Tibial artery (tissue), 4 donors: ENCODE measurements at regions not wholly inside any gene's neighbourhood (a gene's known extent, or its start where the extent isn't known, plus 50 kb on each side); places are given as distances from the start of the nearest gene placed in this dataset.

Source experiments
- DNase-seq, 2 donors: peaks; one replicate each; pipeline ENCODE4 v3.0.0-alpha.2; 2019
- H3K27ac ChIP-seq, 2 donors: fragments of 200-600 bp; sonication (generic) in 1 of 2; 1 replicate in 1 of 2; 2 replicates in 1 of 2; pipeline ENCODE4 v1.5.1; 2018 to 2019; ENCODE audit warnings: mild to moderate bottlenecking in 1 of 2
- H3K27me3 ChIP-seq, 2 donors: fragments of 200-600 bp; sonication (generic) in 1 of 2; one replicate each; pipeline versions ENCODE4 v1.5.1 to v1.6.0; 2016 to 2019
- H3K36me3 ChIP-seq, 3 donors: fragments of 200-600 bp; sonication (generic) in 2 of 3; one replicate each; pipeline ENCODE4 v1.5.1; 2016 to 2019; ENCODE audit warnings: mild to moderate bottlenecking in 2 of 3
- H3K4me1 ChIP-seq, 4 donors: fragments of 200-600 bp; sonication (generic) in 2 of 4; 1 replicate in 3 of 4; 2 replicates in 1 of 4; pipeline ENCODE4 v1.5.1; 2016 to 2019
- H3K4me3 ChIP-seq, 2 donors: fragments of 200-600 bp; sonication (generic) in 1 of 2; 1 replicate in 1 of 2; 2 replicates in 1 of 2; pipeline ENCODE4 v1.5.1; 2018 to 2019; ENCODE audit warnings: mild to moderate bottlenecking in 2 of 2
- H3K9me3 ChIP-seq, 3 donors: fragments of 200-600 bp; sonication (generic) in 1 of 3; one replicate each; pipeline ENCODE4 v1.5.1; 2016 to 2019
- intact Hi-C: fragments of 100-400 bp; cut with DNase I; formaldehyde crosslinking; loops from one replicate; pipeline ENCODE4 v1.15.0; 2023; ENCODE audit warnings: low total_unique reads
- TF ChIP-seq, protein P1 (sequence below), 2 experiments: fragments of 200-600 bp in 1 of 2; fragments of 450-650 bp in 1 of 2; IDR thresholded peaks; one replicate each; pipeline ENCODE4 v1.5.1; 2017 to 2019; ENCODE audit warnings: antibody characterized with exemption in 2 of 2, mild to moderate bottlenecking in 1 of 2, moderate library complexity in 1 of 2

DNA sequence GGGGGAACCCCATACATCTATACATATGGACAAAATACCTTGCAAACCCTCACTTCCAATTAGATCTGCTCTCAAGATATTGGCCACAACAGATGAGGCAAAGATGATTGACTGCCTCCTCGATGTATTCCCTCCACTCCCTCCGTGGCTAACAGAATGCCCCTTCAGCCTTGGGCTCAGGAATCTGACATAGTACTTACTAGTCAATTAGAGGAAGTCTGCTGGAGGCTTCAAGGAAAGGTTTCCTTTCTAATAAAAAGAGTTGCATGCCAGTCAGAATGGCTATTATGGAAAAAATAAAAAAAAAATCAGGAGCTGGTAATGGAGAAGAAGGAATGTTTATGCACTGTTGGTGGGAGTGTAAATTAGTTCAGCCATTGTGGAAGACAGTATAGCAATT lies 90.4 kb upstream of the VAV3 start:
- TF ChIP-seq, protein P1, sequence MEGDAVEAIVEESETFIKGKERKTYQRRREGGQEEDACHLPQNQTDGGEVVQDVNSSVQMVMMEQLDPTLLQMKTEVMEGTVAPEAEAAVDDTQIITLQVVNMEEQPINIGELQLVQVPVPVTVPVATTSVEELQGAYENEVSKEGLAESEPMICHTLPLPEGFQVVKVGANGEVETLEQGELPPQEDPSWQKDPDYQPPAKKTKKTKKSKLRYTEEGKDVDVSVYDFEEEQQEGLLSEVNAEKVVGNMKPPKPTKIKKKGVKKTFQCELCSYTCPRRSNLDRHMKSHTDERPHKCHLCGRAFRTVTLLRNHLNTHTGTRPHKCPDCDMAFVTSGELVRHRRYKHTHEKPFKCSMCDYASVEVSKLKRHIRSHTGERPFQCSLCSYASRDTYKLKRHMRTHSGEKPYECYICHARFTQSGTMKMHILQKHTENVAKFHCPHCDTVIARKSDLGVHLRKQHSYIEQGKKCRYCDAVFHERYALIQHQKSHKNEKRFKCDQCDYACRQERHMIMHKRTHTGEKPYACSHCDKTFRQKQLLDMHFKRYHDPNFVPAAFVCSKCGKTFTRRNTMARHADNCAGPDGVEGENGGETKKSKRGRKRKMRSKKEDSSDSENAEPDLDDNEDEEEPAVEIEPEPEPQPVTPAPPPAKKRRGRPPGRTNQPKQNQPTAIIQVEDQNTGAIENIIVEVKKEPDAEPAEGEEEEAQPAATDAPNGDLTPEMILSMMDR (IDR thresholded peaks at IDR 0.05): no peak
- intact Hi-C loops: no loop called here
- H3K4me1 ChIP-seq: peaks cover 0 to 5% (median 0%) of the 10 kb centered on the region in 4 donors

DNA sequence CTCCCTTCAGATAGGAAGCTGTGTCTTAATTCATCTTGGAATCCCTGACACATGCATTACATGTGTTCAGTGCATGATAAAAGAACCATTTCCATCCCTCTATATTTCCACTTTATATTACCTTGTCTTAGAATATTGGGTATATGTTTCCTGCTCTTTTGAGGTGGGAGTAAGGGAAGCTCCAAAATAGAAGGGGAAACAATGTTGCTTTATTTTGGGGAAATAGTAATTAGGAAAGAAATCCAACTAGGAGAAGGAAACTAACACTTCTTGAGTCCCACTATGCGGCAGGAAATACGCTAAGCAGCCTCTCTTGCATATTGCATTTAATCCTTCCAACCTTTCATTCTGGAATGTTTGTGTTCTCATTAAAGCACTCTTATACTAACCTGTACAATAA lies 89.4 kb upstream of the VAV3 start:
- no peak for DNase-seq
- Histone ChIP-seq H3K27ac (no peak overlapping the region), H3K9me3 (no peaks in the 10 kb centered on the region), H3K36me3 (no peaks in the 10 kb centered on the region), H3K27me3 (no peaks in the 10 kb centered on the region), H3K4me1 (peaks cover 0 to 10% (median 0%) of the 10 kb centered on the region in 4 donors), H3K4me3 (no peak overlapping the region)
- intact Hi-C loops: no loop called here
- TF ChIP-seq, protein P1 (IDR thresholded peaks at IDR 0.05): no peak

More for the DNA sequence above, 90.4 kb upstream of the VAV3 start:
- DNase-seq: no peak
- no peaks in the 10 kb centered on the region for H3K9me3 ChIP-seq
- H3K36me3 ChIP-seq: no peaks in the 10 kb centered on the region
- H3K27ac ChIP-seq: no peak overlapping the region
- H3K4me3 ChIP-seq: no peak overlapping the region
- H3K27me3 ChIP-seq: no peaks in the 10 kb centered on the region

- intact Hi-C loops: no loop called here
- Histone ChIP-seq H3K9me3 (no peaks in the 10 kb centered on the region), H3K27me3 (no peaks in the 10 kb centered on the region), H3K4me3 (no peak overlapping the region), H3K27ac (no peak overlapping the region), H3K36me3 (no peaks in the 10 kb centered on the region), H3K4me1 (peaks cover 0 to 11% (median 0%) of the 10 kb centered on the region in 4 donors)
- DNase-seq: peak in 1 of 2 donors; percentile 20
- TF ChIP-seq, protein P1 (IDR thresholded peaks at IDR 0.05): no peak
These were observed 88.5 kb upstream of the VAV3 start for GRCh38 chr1:108053270-108054013.

GRCh38 chr1:108051631-108052377 lies 86.8 kb upstream of the VAV3 start:
- no peak for DNase-seq
- no peaks in the 10 kb centered on the region for H3K27me3 ChIP-seq
- peaks cover 0 to 11% (median 0%) of the 10 kb centered on the region in 4 donors for H3K4me1 ChIP-seq
- no peak overlapping the region for H3K4me3 ChIP-seq
- intact Hi-C loops: no loop called here
- H3K9me3 ChIP-seq: no peaks in the 10 kb centered on the region
- TF ChIP-seq, protein P1 (IDR thresholded peaks at IDR 0.05): no peak
- no peaks in the 10 kb centered on the region for H3K36me3 ChIP-seq
- H3K27ac ChIP-seq: no peak overlapping the region

DNA sequence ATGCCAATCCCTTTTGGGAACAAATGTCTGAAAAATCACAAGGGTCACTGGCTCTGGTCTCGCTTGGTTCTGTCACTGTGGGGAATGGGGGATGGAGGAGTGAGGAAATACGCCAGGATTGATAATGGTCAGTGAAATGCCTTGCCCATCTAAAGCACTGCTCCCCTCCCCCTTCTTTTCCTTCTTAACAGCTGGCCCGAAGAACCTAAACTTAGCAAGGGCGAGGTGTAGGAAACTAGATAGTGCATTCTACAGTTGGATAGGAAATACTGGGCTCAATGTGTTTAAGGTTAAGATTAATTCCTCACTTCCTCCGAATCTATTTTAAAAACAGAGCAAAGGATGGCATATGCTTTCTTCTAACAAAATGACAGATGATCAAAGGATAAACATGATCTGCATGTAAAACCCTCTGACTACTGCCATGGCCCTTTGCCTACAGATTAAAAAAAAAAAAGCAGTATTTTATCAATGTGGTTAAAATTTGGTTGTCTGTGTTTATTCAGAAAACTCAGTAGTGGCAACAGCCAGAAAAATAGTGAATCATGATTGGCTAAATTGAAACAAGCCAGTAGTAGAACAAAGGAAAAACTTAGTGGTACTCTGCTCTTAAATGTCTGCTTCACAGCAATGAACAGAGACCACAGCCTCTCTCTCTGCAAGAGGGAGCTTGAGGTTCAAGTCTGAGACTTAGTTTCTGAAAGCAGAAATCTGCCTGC lies 86.1 kb upstream of the VAV3 start:
- no peaks in the 10 kb centered on the region for H3K27me3 ChIP-seq
- TF ChIP-seq, protein P1 (IDR thresholded peaks at IDR 0.05): no peak
- H3K4me3 ChIP-seq: no peak overlapping the region
- H3K4me1 ChIP-seq: peaks cover 0 to 11% (median 0%) of the 10 kb centered on the region in 4 donors
- intact Hi-C loops: no loop called here
- no peak for DNase-seq
- no peaks in the 10 kb centered on the region for H3K9me3 ChIP-seq
- no peaks in the 10 kb centered on the region for H3K36me3 ChIP-seq
- no peak overlapping the region for H3K27ac ChIP-seq
